HG03064 (cell line): ENCODE measurements at regions not wholly inside any gene's neighbourhood (a gene's known extent, or its start where the extent isn't known, plus 50 kb on each side); places are given as distances from the start of the nearest gene placed in this dataset.

Experiments used
- ATAC-seq: cut with Tn5 transposase; IDR thresholded peaks from one replicate; pipeline ENCODE4 v1.9.1; 2021; ENCODE audit warnings: low read depth; ENCODE audit not compliant: unreplicated experiment

DNA sequence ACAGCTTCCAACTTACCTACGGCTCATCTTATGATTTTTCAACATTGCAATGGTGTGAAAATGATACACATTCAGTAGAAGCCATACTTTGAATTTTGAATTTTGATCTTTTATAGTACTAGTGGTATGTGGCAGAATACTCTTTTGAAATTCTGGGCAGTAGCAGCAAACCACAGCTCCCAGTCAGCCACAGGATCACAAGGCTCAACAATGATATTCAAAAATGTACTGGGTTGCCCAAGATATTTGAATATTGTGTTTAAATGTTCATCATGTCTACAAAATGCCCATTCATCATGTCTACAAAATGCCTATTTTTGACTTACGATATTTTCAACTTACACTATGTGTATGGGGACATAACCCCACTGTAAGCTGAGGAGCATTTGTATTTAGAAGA is 81.3 kb upstream of the PRR16 start:
- ATAC-seq = no peak

DNA sequence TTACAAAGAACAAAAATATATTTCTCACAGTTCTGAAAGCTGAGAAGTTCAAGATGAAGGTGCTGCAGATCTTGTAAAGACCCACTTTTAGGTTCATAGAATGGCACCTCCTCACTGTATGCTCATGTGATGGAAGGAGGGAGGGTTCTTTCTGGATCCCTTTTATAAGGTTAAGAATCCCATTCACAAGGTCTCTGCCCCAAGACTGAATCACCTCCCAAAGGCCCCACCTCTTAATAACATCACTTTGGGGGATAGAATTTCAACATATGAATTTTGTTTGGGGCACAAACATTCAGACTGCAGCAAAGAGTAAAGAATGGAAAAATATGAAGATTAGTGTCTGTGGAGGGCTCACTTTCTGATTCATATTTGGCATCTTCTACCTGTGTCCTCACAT is 77.1 kb upstream of the PRR16 start:
- no peak for ATAC-seq

DNA sequence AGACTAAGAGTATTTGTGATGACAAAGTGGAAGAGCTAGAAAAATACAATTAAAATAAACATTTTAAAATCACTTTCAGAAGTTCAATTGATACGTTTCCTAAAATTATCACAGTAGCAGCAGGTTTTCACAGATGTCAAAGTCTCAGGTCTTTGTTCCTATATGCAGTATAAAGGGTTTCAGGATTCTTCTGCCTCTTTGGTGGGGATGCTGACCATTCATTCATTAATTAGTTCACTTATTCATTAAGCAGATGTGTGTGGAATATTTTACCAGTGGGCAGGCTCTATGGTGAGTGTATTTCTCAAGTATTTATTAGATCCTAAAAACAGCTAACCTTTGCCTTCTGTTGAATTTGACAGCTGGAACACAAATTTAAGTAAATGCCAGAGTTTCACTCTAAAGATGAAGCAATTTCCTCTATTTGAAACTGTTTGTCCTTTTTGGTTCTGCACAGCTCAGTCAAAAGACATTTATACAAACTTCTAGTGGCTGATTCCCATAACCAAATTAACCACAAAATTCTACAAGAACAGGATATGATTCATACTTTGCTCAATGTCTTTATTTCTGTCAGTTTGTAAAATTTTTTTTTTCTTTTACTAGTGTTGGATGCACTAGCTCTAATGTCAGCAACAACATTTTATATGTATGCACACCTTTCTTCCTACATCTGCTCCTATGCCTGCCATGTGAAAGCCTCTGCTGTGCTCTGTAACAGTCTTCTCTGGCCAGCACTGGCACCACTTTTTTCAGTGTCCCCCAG is 75.9 kb upstream of the PRR16 start:
- no peak for ATAC-seq

DNA sequence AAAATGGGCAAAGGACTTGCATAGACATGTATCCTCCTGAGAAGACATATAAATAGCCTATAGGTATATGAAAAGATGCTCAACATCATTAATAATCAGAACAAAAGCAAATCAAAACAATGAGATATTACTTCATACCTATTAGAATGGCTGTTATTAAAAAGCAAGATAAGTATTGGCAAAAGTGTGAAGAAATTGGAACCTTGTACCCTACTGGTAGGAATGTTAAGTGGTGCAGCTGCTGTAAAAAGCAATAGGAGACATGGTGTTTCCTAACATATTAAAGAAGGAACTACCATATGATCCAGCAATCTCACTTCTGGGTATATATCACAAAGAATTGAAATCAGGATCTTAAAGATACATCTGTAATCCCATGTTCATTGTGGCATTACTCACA is 69.8 kb upstream of the PRR16 start:
- no peak for ATAC-seq

DNA sequence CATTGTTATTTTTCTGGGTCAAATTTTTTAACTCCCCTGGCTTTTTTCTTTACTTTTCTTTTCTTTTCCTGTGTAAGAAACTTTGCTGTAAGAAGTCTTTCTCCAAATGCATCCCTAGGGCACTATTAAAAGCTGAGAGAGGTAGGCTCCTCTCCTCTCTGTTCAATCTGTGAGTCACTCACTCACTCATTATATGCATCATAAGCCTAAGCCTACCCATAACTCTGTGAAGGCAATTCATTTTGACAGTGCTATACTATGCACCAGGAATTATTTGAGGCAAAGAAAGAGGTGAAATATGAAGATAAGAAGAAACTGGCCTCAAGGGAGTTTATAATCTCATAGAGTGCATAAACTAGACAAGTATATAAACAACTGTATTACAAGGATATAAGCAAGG is 67.9 kb upstream of the PRR16 start:
- no peak for ATAC-seq

DNA sequence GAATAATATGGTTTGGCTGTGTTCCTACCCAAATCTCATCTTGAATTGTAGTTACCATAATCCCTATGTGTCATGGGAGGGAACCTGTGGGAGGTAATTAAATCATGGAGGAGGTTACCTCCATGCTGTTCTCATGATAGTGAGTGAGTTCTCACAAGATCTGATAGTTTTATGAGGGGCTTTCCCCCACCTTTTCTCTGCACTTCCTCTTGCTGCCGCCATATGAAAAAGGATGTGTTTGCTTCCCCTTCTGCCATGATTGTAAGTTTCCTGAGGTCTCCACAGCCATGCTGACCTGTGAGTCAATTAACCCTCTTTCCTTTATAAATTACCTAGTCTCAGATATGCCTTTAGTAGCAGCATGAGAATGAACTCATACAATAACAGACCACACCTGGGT is 63.7 kb upstream of the PRR16 start:
- no peak for ATAC-seq

DNA sequence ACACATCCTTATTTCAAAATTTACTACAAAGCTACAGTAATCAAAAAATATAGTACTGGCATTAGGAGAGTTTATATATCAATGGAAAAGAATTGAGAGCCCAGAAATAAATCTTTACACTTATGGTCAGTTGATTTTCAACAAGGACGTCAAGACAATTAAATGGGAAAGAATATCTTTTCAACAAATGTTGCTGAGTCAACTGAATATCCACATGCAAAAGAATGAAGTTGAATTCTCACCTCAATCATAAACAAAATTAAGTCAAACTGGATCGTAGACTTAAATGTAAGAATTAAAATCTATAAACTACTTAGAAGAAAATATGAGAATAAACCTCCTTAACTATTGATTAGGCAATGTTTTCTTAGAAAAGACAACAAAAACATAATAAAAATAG is 61.5 kb upstream of the PRR16 start:
- ATAC-seq = no peak

DNA sequence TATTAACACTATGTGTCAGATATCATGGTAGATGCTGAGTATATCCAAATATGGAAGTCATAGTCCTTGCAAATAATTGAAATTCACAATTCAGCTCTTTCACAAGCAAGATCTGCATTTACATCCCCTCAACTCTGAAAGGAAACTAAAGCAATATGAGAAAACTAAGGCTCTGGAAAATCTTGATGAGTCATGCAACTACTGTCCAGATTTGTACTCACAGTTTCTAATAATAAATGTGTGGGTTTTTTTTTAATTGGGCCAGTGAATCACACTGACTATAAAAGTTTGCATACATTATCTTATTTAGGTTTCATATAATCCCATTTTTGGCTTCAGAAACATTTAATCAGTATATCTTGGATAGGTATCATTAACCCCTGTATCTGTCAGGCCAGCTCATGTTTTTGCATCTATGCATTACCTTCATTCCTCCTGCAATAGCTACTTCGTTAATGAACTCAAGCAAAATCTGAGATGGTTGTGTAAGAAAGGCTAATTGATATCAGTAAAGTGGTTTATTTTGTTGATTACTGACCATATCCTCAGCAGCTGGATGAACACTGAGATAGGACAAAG is 58.7 kb upstream of the PRR16 start:
- ATAC-seq = no peak

DNA sequence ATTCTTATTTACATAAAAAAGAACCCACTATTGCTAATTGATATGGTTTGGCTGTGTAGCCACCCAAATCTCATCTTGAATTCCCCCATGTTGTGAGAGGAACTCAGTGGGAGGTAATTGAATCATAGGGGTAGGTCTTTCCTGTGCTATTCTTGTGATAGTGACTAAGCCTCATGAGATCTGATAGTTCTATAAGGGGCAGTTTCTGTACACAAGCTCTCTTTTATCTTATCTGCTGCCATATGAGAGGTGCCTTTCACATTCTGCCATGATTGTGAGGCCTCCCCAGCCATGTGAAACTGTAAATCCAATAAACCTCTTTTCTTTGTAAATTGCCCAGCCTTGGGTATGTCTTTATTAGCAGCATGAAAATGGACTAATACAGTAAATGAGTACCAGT is 58.2 kb upstream of the PRR16 start:
- no peak for ATAC-seq

DNA sequence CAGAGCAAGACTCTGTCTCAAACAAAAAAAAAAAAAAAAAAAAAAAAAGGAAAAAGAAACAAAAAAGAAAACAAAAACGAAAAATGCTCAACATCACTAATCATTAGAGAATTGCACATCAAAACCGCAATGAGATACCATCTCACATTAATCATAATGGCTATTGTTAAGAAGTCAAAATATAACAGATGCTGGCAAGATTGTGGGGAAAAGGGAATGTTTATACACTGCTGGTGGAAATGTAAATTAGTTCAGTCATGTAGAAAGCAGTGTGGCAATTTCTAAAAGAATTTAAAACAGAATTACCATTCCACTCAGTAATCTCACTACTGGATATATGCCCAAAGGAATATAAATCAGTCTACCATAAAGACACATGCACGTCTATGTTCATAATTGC is 50.4 kb upstream of the PRR16 start:
- no peak for ATAC-seq
